ENCODE measurements at regions not wholly inside any gene's neighbourhood (a gene's known extent, or its start where the extent isn't known, plus 50 kb on each side); places are given as distances from the start of the nearest gene placed in this dataset.

GRCh38 chr3:162213196-162213595 lies 716.6 kb downstream of the OTOL1 start:
- no peak for DNase-seq

- DNase-seq = no peak
These were observed 717.3 kb downstream of the OTOL1 start for GRCh38 chr3:162213956-162214355.

- DNase-seq = no peak
These were observed 721.0 kb downstream of the OTOL1 start for GRCh38 chr3:162217647-162218046.

DNA sequence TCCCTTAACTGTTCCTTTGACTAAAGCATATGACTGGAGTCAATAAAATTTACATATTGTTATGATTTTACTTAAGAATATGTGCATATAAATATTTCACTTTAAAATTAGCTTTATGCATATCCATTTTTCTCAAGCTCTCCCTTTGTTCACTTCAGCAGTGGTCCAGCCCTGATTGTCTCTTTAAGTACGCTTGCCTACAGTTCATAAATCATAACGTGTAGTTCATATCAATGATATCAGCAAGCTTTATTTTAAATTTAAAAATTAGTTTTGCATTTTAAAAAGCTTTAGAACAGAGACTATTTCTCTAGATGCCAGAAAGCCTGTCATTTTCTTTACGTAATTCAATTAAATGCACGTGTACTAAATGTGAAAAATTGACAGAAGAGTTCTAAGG lies 721.9 kb downstream of the OTOL1 start:
- DNase-seq = no peak

GRCh38 chr3:162224746-162225145 lies 728.1 kb downstream of the OTOL1 start:
- DNase-seq = no peak

DNA sequence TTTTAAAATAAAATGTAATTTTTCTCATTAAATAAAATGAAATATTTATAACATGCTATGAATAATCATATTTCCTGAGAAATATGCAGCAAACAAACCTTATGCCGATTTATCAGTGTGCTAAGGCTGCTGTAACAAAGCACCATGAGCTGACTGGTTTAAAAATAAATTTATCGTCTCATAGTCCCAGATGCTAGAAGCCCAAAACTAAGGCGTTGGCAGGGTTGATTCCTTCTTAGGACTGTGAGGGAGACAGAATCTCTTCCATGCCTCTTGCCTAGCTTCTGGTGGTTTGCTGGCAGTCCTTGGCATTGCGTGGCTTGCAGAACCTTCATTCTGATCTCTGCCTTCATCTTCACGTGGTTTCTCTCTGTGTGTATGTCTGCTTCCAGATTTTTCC lies 740.3 kb downstream of the OTOL1 start:
- no peak for DNase-seq

DNA sequence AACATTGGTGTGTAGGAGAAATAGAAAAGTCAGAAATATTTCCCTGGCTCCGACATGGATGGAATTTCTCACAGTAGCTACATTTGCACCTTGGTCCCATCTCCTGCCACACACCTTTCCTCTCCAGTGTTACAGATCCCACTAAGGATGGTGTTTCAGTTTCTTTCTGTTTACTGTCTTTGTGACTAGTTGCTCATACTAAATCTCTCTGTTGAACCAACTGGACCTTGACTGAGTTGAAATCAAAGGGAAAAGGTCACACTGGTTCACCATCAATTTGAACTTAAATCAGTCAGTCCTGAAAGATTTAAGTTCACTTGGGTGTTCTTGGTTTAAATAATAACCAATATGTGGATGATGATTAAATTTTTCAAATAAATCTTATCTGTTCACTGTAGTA lies 754.2 kb downstream of the OTOL1 start:
- DNase-seq = no peak

- DNase-seq = no peak
These were observed 765.5 kb downstream of the OTOL1 start for GRCh38 chr3:162262129-162262528.

GRCh38 chr3:162263596-162263995 lies 767.0 kb downstream of the OTOL1 start:
- DNase-seq = no peak

DNA sequence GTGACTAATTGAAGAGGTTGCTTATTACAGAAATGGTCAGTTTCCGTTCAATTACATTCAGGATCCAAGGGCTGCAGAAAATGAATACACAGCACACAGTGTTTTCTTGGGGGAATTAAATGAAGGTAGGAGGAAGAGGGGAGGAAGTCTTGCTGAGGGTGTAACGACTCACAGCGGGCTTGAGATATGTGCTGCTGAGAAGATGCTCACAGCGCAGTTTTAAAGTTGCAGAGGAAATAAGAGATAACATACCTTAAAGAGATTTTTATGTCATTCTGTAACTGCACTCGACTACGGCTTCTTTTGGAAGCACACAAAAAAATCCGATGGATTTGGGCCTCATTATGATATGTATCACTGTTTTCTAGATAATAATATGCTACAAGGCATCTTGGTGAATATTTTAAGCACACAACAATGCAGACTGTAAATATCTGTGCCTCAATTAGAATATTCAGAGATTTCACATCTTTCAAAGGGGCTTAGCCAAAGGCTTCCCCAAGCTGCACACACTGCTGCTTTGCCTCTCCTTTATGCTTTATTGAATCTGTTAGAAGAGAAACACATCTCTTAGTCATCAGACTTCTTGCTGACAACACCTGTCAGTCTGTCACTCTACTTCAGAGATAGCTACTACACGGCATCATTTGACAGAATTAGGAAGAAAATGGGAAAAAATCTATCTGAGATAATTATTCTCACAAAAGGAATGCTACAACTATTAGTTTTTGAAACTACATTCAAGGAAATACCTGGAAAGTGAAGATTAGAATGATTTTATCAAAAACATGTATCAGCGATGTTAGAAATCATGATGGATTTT lies 773.2 kb downstream of the OTOL1 start:
- no peak for DNase-seq

DNA sequence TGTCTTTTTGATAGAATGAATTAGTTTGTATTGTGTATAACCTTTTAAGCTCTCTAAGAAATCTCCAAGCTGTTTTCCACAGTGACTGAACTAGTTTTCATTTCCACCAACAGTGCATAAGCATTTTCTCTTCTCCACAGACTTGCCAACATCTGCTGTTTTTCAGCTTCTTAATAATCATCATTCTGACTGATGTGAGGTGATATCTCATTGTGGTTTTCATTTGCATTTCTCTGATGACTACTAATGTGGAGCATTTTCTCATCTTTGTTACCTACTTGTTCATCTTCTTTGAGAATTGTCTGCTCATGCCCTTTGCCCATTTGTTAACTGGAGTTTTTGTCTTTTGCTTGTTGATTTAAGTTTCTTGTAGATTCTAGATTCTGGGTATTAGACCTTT lies 777.5 kb downstream of the OTOL1 start:
- DNase-seq = no peak

- DNase-seq = no peak
These were observed 782.2 kb downstream of the OTOL1 start for GRCh38 chr3:162278834-162279233.

DNA sequence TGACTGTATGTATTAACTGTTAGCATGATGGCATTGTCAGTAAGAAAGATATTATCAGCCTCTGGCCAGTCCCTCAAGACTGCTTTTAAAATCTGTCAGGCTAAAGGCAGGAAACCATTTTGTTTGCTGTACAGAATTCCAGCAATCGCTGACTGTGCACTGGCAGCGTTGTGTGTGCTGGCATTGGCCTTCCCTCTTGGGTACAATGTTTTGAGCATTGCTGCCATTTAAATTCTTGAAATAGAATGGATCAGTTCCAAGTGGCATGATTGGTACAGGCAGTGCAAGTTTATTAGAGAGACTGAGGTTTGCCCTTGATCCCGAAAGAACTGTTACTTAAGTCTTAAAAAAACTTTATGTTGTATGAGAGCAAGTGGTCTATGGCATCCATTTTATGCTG lies 788.7 kb downstream of the OTOL1 start:
- DNase-seq = no peak

DNA sequence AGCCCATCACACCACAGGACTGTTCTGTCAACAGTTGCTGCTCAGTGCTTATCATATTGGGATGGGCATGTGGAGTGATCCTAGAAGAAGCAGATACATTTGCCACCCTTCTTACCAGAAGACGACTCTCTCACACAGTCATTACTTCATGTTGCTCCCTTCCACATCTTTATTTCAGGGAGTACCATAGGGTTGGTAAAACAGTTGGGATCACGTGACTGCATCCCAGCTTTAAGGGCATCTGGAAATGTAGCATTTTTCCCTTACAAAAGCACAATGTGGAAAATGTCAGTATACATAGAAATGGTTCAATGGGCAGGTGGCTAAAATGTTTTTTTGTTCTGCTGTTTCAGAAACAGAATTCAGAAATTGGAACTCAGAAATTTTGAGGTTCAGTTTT lies 791.0 kb downstream of the OTOL1 start:
- DNase-seq = no peak

- DNase-seq = no peak
These were observed 795.8 kb downstream of the OTOL1 start for GRCh38 chr3:162292409-162292808.

DNA sequence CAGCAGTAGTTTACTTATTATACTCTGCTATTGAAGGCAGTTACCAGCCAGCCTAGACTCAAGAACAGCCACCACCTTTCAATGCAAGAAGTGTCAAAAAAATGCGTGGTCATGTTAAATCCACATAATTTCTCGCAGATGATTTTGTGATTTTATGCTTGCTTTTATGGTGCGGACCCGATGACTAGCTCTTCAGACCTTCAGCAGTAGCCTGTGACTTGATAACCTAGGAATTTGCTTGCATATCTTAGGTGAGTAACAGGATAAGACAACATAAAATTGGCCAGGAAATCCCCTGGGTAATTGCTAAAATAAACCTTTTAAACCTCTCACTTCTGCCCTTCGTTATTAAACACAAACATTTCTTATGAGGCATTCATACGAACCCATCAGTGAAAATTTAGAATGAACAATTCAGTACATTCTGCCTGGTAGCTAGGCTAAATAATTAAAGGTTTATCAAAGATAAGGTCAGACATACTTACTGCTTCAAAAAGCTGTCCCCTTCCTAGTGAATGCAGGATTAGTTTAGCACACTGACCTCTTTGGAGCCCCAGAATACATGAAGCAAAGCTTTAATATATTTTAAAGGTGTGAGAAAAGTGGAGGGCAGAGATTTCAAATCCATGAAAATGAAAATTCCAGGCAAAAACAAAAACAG lies 798.8 kb downstream of the OTOL1 start:
- DNase-seq = no peak

- no peak for DNase-seq
These were observed 806.5 kb downstream of the OTOL1 start for GRCh38 chr3:162302983-162303624.

- DNase-seq = no peak
These were observed 820.4 kb downstream of the OTOL1 start for GRCh38 chr3:162317046-162317445.

DNA sequence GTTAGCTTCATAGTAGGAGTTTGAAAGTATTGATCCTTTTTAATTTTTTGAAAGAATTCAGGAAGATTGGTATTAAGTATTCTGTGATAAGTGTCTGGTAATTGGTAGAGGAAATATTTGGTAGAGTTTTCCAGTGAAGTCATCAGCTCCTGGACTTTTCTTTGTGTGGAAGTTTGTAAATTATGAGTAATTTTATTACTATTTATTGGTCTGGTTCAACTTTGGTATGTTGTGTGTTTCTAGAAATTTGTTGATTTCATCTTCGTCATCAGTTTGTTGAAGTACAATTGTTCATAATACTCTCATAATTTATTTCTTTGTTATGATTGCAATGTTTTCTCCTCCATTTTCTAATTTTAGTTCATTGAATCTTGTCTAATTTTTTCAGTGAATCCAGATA lies 832.0 kb downstream of the OTOL1 start:
- DNase-seq = no peak

- DNase-seq = no peak
These were observed 832.9 kb downstream of the OTOL1 start for GRCh38 chr3:162329514-162329913.

GRCh38 chr3:162332344-162332743 lies 835.7 kb downstream of the OTOL1 start:
- DNase-seq = no peak

DNA sequence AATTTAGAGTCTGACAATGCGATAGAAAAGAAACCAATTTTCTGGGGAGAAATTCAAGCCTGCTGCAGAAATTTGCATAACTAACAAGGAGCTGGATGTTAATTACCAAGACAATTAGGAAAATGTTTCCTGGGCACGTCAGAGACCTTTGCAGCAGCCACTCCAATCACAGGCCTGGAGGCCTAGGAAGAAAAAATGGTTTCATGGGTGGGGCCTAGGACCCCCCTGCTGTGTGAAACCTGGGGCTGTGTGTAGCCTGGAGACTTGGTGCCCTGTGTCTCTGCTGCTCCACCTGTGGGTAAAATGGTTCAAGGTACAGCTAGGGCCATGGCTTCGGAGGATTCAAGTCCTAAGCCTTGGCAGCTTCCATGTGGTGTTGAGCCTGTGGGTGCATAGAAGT lies 837.9 kb downstream of the OTOL1 start:
- no peak for DNase-seq

GRCh38 chr3:162337630-162338029 lies 841.0 kb downstream of the OTOL1 start:
- no peak for DNase-seq

DNA sequence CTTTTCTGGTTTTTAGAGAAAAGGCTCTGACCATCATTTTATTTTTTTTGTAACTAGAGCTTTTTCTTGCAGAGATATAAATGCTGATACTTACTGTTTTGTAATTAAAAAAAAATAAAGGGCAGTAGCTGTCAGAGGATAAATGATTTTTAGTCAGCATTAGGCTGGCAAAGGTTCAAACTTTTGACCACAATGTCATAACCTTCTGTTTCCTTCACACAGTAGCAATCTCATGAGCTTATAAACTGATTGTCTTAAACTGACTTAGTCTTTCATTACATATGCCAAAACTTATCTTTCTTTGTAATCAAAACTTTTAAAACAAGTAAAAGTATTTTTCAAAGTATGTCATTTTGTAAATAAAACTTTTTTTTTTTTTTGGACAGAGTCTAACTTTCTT lies 841.9 kb downstream of the OTOL1 start:
- DNase-seq = no peak

Data from activated T-cell treated with anti-CD3 and anti-CD28 coated beads, Interleukin-2, amount 50 U/mL, for 48 hours (primary cell).